Liver (tissue), 3 donors: ENCODE measurements at regions not wholly inside any gene's neighbourhood (a gene's known extent, or its start where the extent isn't known, plus 50 kb on each side); places are given as distances from the start of the nearest gene placed in this dataset.

Source experiments
- ATF3 ChIP-seq: IDR thresholded peaks from 2 replicates; pipeline ENCODE4 v1.6.1; 2016; ENCODE audit warnings: antibody characterized with exemption
- FOXA1 ChIP-seq: IDR thresholded peaks from 2 replicates; pipeline ENCODE4 v1.6.1; 2016; ENCODE audit warnings: antibody characterized with exemption
- GABPA ChIP-seq, 2 donors: IDR thresholded peaks in 1 of 2; conservative IDR thresholded peaks in 1 of 2; 2 replicates each; pipeline ENCODE4 v1.6.1; 2016; ENCODE audit warnings: antibody characterized with exemption in 2 of 2, mild to moderate bottlenecking in 1 of 2, moderate library complexity in 1 of 2
- SP1 ChIP-seq: IDR thresholded peaks from 2 replicates; pipeline ENCODE4 v1.6.1; 2018; ENCODE audit warnings: antibody characterized with exemption, mild to moderate bottlenecking
- YY1 ChIP-seq: IDR thresholded peaks from 2 replicates; pipeline ENCODE4 v1.6.1; 2016; ENCODE audit warnings: antibody characterized with exemption, mild to moderate bottlenecking
- TF ChIP-seq, protein P1 (sequence below): fragments of 150-350 bp; IDR thresholded peaks from 2 replicates; pipeline ENCODE4 v1.5.1; 2017; ENCODE audit warnings: improper control_type of control experiment, low read depth, low read length; ENCODE audit not compliant: missing input control
- donor health status: healthy.
- donor health status: healthy.

DNA sequence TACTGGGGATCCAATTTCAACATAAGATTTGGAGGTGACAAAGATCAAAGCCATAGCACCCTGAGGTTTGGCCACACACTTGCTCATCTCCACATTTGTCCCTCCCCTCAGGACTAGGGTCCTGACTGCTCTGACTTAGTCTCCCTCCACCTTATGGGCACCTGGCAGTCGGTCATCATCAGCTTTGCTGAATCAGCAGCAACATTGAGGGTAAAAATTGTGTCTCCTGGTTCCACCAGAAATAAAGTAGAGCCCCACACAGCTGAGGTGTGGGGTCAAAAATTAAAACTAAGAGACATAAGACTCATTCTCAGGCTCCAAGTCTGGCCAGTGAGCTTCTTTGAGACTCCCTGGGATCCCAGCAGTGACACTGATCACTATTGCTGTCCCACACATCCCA, 56.2 kb downstream of the GGTLC2 start:
- no peak for TF ChIP-seq ATF3
- TF ChIP-seq, protein P1, sequence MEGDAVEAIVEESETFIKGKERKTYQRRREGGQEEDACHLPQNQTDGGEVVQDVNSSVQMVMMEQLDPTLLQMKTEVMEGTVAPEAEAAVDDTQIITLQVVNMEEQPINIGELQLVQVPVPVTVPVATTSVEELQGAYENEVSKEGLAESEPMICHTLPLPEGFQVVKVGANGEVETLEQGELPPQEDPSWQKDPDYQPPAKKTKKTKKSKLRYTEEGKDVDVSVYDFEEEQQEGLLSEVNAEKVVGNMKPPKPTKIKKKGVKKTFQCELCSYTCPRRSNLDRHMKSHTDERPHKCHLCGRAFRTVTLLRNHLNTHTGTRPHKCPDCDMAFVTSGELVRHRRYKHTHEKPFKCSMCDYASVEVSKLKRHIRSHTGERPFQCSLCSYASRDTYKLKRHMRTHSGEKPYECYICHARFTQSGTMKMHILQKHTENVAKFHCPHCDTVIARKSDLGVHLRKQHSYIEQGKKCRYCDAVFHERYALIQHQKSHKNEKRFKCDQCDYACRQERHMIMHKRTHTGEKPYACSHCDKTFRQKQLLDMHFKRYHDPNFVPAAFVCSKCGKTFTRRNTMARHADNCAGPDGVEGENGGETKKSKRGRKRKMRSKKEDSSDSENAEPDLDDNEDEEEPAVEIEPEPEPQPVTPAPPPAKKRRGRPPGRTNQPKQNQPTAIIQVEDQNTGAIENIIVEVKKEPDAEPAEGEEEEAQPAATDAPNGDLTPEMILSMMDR = no peak
- TF ChIP-seq GABPA (IDR thresholded peaks at IDR 0.05 in 1 of 2, conservative IDR thresholded peaks at IDR 0.05 in 1 of 2) = no peak
- TF ChIP-seq FOXA1 = no peak
- no peak for TF ChIP-seq YY1
- TF ChIP-seq SP1 = no peak
